Smooth muscle cell (in vitro differentiated cells): ENCODE measurements at regions not wholly inside any gene's neighbourhood (a gene's known extent, or its start where the extent isn't known, plus 50 kb on each side); places are given as distances from the start of the nearest gene placed in this dataset.

ENCODE experiments used
- DNase-seq: peaks from one replicate; lab custom pipeline; 2025; ENCODE audit not compliant: unreplicated experiment; lab: John Stamatoyannopoulos, UW
- H2AFZ ChIP-seq: fragments of 200-600 bp; sonication (generic); 2 replicates; pipeline ENCODE4 v1.6.0; 2016; ENCODE audit warnings: antibody characterized with exemption, low read depth, mild to moderate bottlenecking
- H3F3A ChIP-seq: fragments of 200-600 bp; sonication (generic); 2 replicates; pipeline ENCODE4 v1.6.0; 2017; ENCODE audit warnings: antibody characterized with exemption, low read depth
- H3K27ac ChIP-seq: fragments of 200-600 bp; sonication (generic); 2 replicates; pipeline ENCODE4 v1.5.1; 2016; ENCODE audit warnings: low read depth, mild to moderate bottlenecking
- H3K27me3 ChIP-seq: fragments of 200-600 bp; sonication (generic); 2 replicates; pipeline ENCODE4 v1.6.1; 2016; ENCODE audit warnings: low read depth, mild to moderate bottlenecking
- H3K36me3 ChIP-seq: fragments of 200-600 bp; sonication (generic); 2 replicates; pipeline ENCODE4 v1.5.1; 2016; ENCODE audit warnings: low read depth
- H3K4me1 ChIP-seq: fragments of 200-600 bp; sonication (generic); 2 replicates; pipeline ENCODE4 v1.5.1; 2016; ENCODE audit warnings: low read depth
- H3K4me2 ChIP-seq: fragments of 200-600 bp; sonication (generic); 2 replicates; pipeline ENCODE4 v1.6.0; 2016; ENCODE audit warnings: mild to moderate bottlenecking
- H3K4me3 ChIP-seq: fragments of 200-600 bp; sonication (generic); 2 replicates; pipeline ENCODE4 v1.5.1; 2016; ENCODE audit warnings: mild to moderate bottlenecking
- H3K79me2 ChIP-seq: fragments of 200-600 bp; sonication (generic); 2 replicates; pipeline ENCODE4 v1.6.0; 2016; ENCODE audit warnings: low read depth, mild to moderate bottlenecking
- H3K9ac ChIP-seq: fragments of 200-600 bp; sonication (generic); 2 replicates; pipeline ENCODE4 v1.6.0; 2016; ENCODE audit warnings: low read depth
- H3K9me3 ChIP-seq: fragments of 200-600 bp; sonication (generic); replicated peaks from 2 replicates; pipeline ENCODE4 v1.5.1; 2016; ENCODE audit warnings: low read depth
- H4K20me1 ChIP-seq: fragments of 200-600 bp; sonication (generic); 2 replicates; pipeline ENCODE4 v1.6.0; 2016; ENCODE audit warnings: low read depth
- CTCF ChIP-seq: fragments of 200-600 bp; sonication (generic); IDR thresholded peaks from 2 replicates; pipeline ENCODE4 v1.5.1; 2017; ENCODE audit warnings: borderline replicate concordance, mild to moderate bottlenecking, antibody characterized with exemption; ENCODE audit not compliant: insufficient read depth, poor library complexity, severe bottlenecking
- WGBS: methylation state at CpG from one replicate; pipeline ENCODE4 v1.1.7; 2016; ENCODE audit warnings: low lambda C conversion rate; 5-methylcytosine and 5-hydroxymethylcytosine counted together

GRCh38 chr18:51765606-51766360 lies 568.3 kb upstream of the MEX3C start:
- H2AFZ ChIP-seq, result no peak overlapping the region
- H3K27ac ChIP-seq, result no peak overlapping the region
- DNase-seq, result no peak
- no peak overlapping the region for H3K4me2 ChIP-seq
- no peaks in the 10 kb centered on the region for H3K27me3 ChIP-seq
- H3K79me2 ChIP-seq, result no peaks in the 10 kb centered on the region
- 78% methylated on average over 3 of the region's 3 CpGs for WGBS
- no peak for TF ChIP-seq CTCF
- H4K20me1 ChIP-seq, result no peaks in the 10 kb centered on the region
- H3F3A ChIP-seq, result no peaks in the 10 kb centered on the region
- H3K4me3 ChIP-seq, result no peak overlapping the region
- H3K36me3 ChIP-seq, result no peaks in the 10 kb centered on the region
- no peaks in the 10 kb centered on the region for H3K4me1 ChIP-seq
- H3K9me3 ChIP-seq, result no peaks in the 10 kb centered on the region
- H3K9ac ChIP-seq, result no peak overlapping the region

GRCh38 chr18:51767293-51767692 lies 569.8 kb upstream of the MEX3C start:
- no peaks in the 10 kb centered on the region for H3K36me3 ChIP-seq
- no peak overlapping the region for H3K9ac ChIP-seq
- 96% methylated on average over 1 of the region's 1 CpG for WGBS
- no peak for TF ChIP-seq CTCF
- no peaks in the 10 kb centered on the region for H3K4me1 ChIP-seq
- no peaks in the 10 kb centered on the region for H4K20me1 ChIP-seq
- no peaks in the 10 kb centered on the region for H3K79me2 ChIP-seq
- H3K27ac ChIP-seq, result no peak overlapping the region
- no peak overlapping the region for H3K4me2 ChIP-seq
- no peaks in the 10 kb centered on the region for H3K9me3 ChIP-seq
- H2AFZ ChIP-seq, result no peak overlapping the region
- DNase-seq, result no peak
- H3K27me3 ChIP-seq, result no peaks in the 10 kb centered on the region
- H3K4me3 ChIP-seq, result no peak overlapping the region
- no peaks in the 10 kb centered on the region for H3F3A ChIP-seq

DNA sequence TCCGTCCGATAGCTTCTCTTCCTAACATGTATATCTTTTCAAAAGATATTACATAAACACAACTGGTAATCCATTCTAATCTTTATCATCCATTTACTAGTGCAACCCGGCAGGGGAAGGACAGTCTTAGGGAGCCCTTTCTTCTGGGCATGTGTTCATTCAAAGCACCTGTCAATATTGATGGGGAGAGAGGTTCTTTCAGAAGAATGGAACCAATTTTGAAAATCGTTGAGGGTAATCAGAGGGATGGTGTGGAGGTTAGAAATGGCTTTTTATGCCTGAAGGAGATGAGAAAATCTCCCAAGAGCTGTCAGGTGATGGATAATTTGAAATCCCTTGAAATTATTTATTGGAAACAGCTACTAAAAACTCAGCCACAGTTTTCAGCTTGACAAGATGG lies 561.9 kb upstream of the DCC start:
- H3K36me3 ChIP-seq, result no peaks in the 10 kb centered on the region
- H2AFZ ChIP-seq, result no peak overlapping the region
- no peaks in the 10 kb centered on the region for H3K9me3 ChIP-seq
- H3K27ac ChIP-seq, result no peak overlapping the region
- no peaks in the 10 kb centered on the region for H3K27me3 ChIP-seq
- H4K20me1 ChIP-seq, result no peaks in the 10 kb centered on the region
- no peak overlapping the region for H3K4me3 ChIP-seq
- no peaks in the 10 kb centered on the region for H3K79me2 ChIP-seq
- no peak for DNase-seq
- 88% methylated on average over 4 of the region's 4 CpGs for WGBS
- H3K4me2 ChIP-seq, result no peak overlapping the region
- no peak overlapping the region for H3K9ac ChIP-seq
- no peak for TF ChIP-seq CTCF
- no peaks in the 10 kb centered on the region for H3K4me1 ChIP-seq
- H3F3A ChIP-seq, result no peaks in the 10 kb centered on the region

GRCh38 chr18:51789871-51790270 lies 550.1 kb upstream of the DCC start:
- Histone ChIP-seq H3K79me2 (no peaks in the 10 kb centered on the region), H3F3A (no peaks in the 10 kb centered on the region), H4K20me1 (no peaks in the 10 kb centered on the region), H3K36me3 (no peaks in the 10 kb centered on the region), H3K4me3 (no peak overlapping the region), H3K27me3 (no peaks in the 10 kb centered on the region), H3K27ac (no peak overlapping the region), H3K9me3 (no peaks in the 10 kb centered on the region), H3K4me1 (no peaks in the 10 kb centered on the region), H2AFZ (no peak overlapping the region), H3K4me2 (no peak overlapping the region), H3K9ac (no peak overlapping the region)
- no peak for DNase-seq
- WGBS, result 96% methylated on average over 1 of the region's 1 CpG
- TF ChIP-seq CTCF, result no peak
